ENCODE measurements at regions not wholly inside any gene's neighbourhood (a gene's known extent, or its start where the extent isn't known, plus 50 kb on each side); places are given as distances from the start of the nearest gene placed in this dataset.

- TF ChIP-seq POLR2A (IDR thresholded peaks at IDR 0.05; ENCODE audit: extremely low read depth, insufficient read length), result no peak
- no peak for TF ChIP-seq CTCF (IDR thresholded peaks at IDR 0.05; ENCODE audit: low read depth, low read length)
- TF ChIP-seq MAX (IDR thresholded peaks at IDR 0.05; ENCODE audit: low read depth, low read length), result no peak
These were observed 150.1 kb upstream of the SERTAD2 start for GRCh38 chr2:64803776-64804175.

Measured in NB4 (cell line).